Heart right ventricle (tissue), 16 donors: ENCODE measurements at regions not wholly inside any gene's neighbourhood (a gene's known extent, or its start where the extent isn't known, plus 50 kb on each side); places are given as distances from the start of the nearest gene placed in this dataset.
"Not testable (repeated sequence)": the region's sequence is repeated elsewhere in the genome, so short reads cannot be mapped to it uniquely, and the experiment has no call there.

Experiments used
- ATAC-seq, 8 donors: fragments of 200-7000 bp; cut with Tn5 transposase; one replicate each; pipeline ENCODE4 v1.9.1; 2020; ENCODE audit warnings: mild to moderate bottlenecking in 8 of 8, moderate library complexity in 8 of 8, moderate number of reproducible peaks in 1 of 8
- DNase-seq, 2 donors: peaks; one replicate each; pipeline ENCODE4 v3.0.0-alpha.2; 2020
- H3K27ac ChIP-seq, 10 donors: fragments of 200-600 bp; sonication (generic) in 2 of 10; one replicate each; pipeline versions ENCODE4 v1.5.0 to v1.8.0; 2020 to 2022; ENCODE audit warnings: mild to moderate bottlenecking in 3 of 10
- H3K27me3 ChIP-seq, 7 donors: fragments of 200-600 bp; one replicate each; pipeline ENCODE4 v1.8.0; 2021 to 2022; ENCODE audit warnings: mild to moderate bottlenecking in 2 of 7
- H3K36me3 ChIP-seq, 9 donors: fragments of 200-600 bp; sonication (generic) in 1 of 9; one replicate each; pipeline versions ENCODE4 v1.5.0 to v1.8.0; 2020 to 2022; ENCODE audit warnings: mild to moderate bottlenecking in 2 of 9
- H3K4me1 ChIP-seq, 9 donors: fragments of 200-600 bp; sonication (generic) in 1 of 9; one replicate each; pipeline versions ENCODE4 v1.5.0 to v1.8.0; 2020 to 2022; ENCODE audit warnings: mild to moderate bottlenecking in 4 of 9
- H3K4me3 ChIP-seq, 10 donors: fragments of 200-600 bp; sonication (generic) in 2 of 10; one replicate each; pipeline versions ENCODE4 v1.5.0 to v1.8.0; 2020 to 2022; ENCODE audit warnings: mild to moderate bottlenecking in 7 of 10, moderate library complexity in 2 of 10
- H3K9me3 ChIP-seq, 11 donors: fragments of 200-600 bp in 10 of 11; sonication (generic) in 2 of 11; one replicate each; pipeline versions ENCODE4 v1.5.0 to v1.8.0; 2013 to 2022; ENCODE audit warnings: mild to moderate bottlenecking in 2 of 11, control low read depth in 1 of 11, moderate library complexity in 1 of 11
- CTCF ChIP-seq, 9 donors: fragments of 200-600 bp; sonication (generic) in 2 of 9; IDR thresholded peaks; one replicate each; pipeline versions ENCODE4 v1.5.0 to v1.8.0; 2021 to 2022; ENCODE audit warnings: antibody characterized with exemption in 9 of 9, mild to moderate bottlenecking in 5 of 9, moderate library complexity in 1 of 9
- WGBS, 2 donors: extraction: QIAGEN DNeasy Blood & Tissue Kit; methylation state at CpG; one replicate each; pipeline ENCODE4 v1.1.7; 2013; ENCODE audit warnings: inconsistent platforms in 1 of 2; 5-methylcytosine and 5-hydroxymethylcytosine counted together
- intact Hi-C, 10 donors: fragments of 100-400 bp; cut with DNase I; formaldehyde crosslinking; loops; one replicate each; pipeline versions ENCODE4 v1.11.1 to v1.14.2; 2022
- donor health status: Arrhythmogenic right ventricular cardiomyopathy.
- donor health status: ischemic (EF 13 %, LVEDD 7.1; RV severe dilation, severe dysfunction).
- donor health status: healthy with polysubstance abuse.
- donor health status: DM: no; HTN: yes; CAD: no.
- donor health status: DM: no; HTN: no; CAD: no.
- donor health status: ischemic (EF 25% LVEDD 6.9; RV normal size, moderate dysfunction).
- donor health status: ischemic (EF 25% LVEDD 5.7; RV mildly dilated, moderate dysfunction).
- donor health status: healthy.
- donor health status: DM: yes; HTN: yes; CAD: no.
- donor health status: Ischemic cardiomyopathy.
- donor health status: ischemic (EF 35%, LVEDD 5.7; RV mildly dilated, moderate dysfunction).
- donor health status: nonischemic (EF 11% LVEDD 7.7; RV severe dilation, severe dysfunction).
- donor health status: DM: yes; HTN: yes; CAD: no.
- donor health status: PGD.
- donor health status: ischemic (EF 29% LVEDD 5.4; RV normal size, mild dysfunction).
- donor health status: nonischemic (EF 23%, LVEDD 6.1; RV moderate dilation, normal function).

GRCh38 chr3:25191673-25192072 lies 236.4 kb upstream of the RARB start:
- no peak overlapping the region for H3K27ac ChIP-seq
- no peak overlapping the region for H3K4me3 ChIP-seq
- ATAC-seq (no peak), DNase-seq (no peak)
- peaks cover 0 to 4% (median 0%) of the 10 kb centered on the region in 11 donors for H3K9me3 ChIP-seq
- H3K27me3 ChIP-seq, result no peaks in the 10 kb centered on the region
- intact Hi-C loops, result no loop called here
- H3K36me3 ChIP-seq, result no peaks in the 10 kb centered on the region
- WGBS, 2 donors, result 77 to 83% methylated on average over 5 of the region's 5 CpGs
- TF ChIP-seq CTCF (IDR thresholded peaks at IDR 0.05), result no peak
- no peaks in the 10 kb centered on the region for H3K4me1 ChIP-seq

- H3K9me3 ChIP-seq, result peaks cover 0 to 38% (median 0%) of the 10 kb centered on the region in 11 donors
- H3K4me1 ChIP-seq, ATAC-seq, H3K27me3 ChIP-seq, H3K27ac ChIP-seq, DNase-seq, H3K36me3 ChIP-seq, H3K4me3 ChIP-seq, intact Hi-C loops: not testable (repeated sequence)
- WGBS, 2 donors, result 85 to 89% methylated on average over 5 of the region's 5 CpGs
Measured at GRCh38 chr3:25199567-25199966, 228.5 kb upstream of the RARB start.

GRCh38 chr3:25212736-25213135 lies 215.3 kb upstream of the RARB start:
- no peaks in the 10 kb centered on the region for H3K4me1 ChIP-seq
- TF ChIP-seq CTCF (IDR thresholded peaks at IDR 0.05), result no peak
- intact Hi-C loops, result no loop called here
- WGBS, 2 donors, result 90 to 92% methylated on average over 7 of the region's 7 CpGs
- no peaks in the 10 kb centered on the region for H3K36me3 ChIP-seq
- DNase-seq, result no peak
- no peak for ATAC-seq
- no peak overlapping the region for H3K4me3 ChIP-seq
- no peak overlapping the region for H3K27ac ChIP-seq
- H3K27me3 ChIP-seq, result no peaks in the 10 kb centered on the region
- H3K9me3 ChIP-seq, result peaks cover 0 to 4% (median 0%) of the 10 kb centered on the region in 11 donors

GRCh38 chr3:25214034-25214433 lies 214.0 kb upstream of the RARB start:
- no peak overlapping the region for H3K27ac ChIP-seq
- H3K36me3 ChIP-seq, result no peaks in the 10 kb centered on the region
- no peak overlapping the region for H3K4me3 ChIP-seq
- intact Hi-C loops, result no loop called here
- DNase-seq (no peak), ATAC-seq (no peak)
- no peaks in the 10 kb centered on the region for H3K4me1 ChIP-seq
- no peaks in the 10 kb centered on the region for H3K27me3 ChIP-seq
- no peak for TF ChIP-seq CTCF (IDR thresholded peaks at IDR 0.05)
- 76 to 79% methylated on average over 2 of the region's 2 CpGs for WGBS, 2 donors
- peaks cover 0 to 4% (median 0%) of the 10 kb centered on the region in 11 donors for H3K9me3 ChIP-seq

GRCh38 chr3:25218362-25218761 lies 209.7 kb upstream of the RARB start:
- ATAC-seq, result no peak
- H3K4me1 ChIP-seq, result no peaks in the 10 kb centered on the region
- H3K4me3 ChIP-seq, result no peak overlapping the region
- intact Hi-C loops, result no loop called here
- no peak for TF ChIP-seq CTCF (IDR thresholded peaks at IDR 0.05)
- no peaks in the 10 kb centered on the region for H3K36me3 ChIP-seq
- H3K9me3 ChIP-seq, result no peaks in the 10 kb centered on the region
- no peaks in the 10 kb centered on the region for H3K27me3 ChIP-seq
- no peak for DNase-seq
- no peak overlapping the region for H3K27ac ChIP-seq
